GM18870 (cell line): ENCODE measurements at regions not wholly inside any gene's neighbourhood (a gene's known extent, or its start where the extent isn't known, plus 50 kb on each side); places are given as distances from the start of the nearest gene placed in this dataset.

ENCODE experiments used
- ATAC-seq: cut with Tn5 transposase; IDR thresholded peaks from one replicate; pipeline ENCODE4 v1.9.1; 2021; ENCODE audit warnings: moderate library complexity; ENCODE audit not compliant: unreplicated experiment

DNA sequence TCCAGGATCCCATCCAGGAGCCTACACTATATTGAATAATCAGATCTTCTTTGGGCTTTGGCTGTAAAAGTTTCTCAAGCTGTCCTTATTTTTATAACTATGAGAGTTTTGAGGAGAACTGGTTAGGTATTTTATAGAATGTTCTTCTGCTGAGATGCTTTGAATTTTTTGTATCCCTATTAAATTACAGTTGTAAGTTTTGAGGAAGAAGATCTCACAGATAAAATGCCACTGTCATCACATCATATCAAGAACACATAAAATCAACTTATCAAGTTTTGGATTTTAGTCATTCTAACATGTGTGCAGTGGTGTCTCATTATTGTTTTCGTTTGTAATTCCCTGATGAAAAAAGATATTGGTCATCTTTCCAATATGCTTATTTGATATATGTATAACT is 260.2 kb upstream of the COL3A1 start:
- no peak for ATAC-seq

DNA sequence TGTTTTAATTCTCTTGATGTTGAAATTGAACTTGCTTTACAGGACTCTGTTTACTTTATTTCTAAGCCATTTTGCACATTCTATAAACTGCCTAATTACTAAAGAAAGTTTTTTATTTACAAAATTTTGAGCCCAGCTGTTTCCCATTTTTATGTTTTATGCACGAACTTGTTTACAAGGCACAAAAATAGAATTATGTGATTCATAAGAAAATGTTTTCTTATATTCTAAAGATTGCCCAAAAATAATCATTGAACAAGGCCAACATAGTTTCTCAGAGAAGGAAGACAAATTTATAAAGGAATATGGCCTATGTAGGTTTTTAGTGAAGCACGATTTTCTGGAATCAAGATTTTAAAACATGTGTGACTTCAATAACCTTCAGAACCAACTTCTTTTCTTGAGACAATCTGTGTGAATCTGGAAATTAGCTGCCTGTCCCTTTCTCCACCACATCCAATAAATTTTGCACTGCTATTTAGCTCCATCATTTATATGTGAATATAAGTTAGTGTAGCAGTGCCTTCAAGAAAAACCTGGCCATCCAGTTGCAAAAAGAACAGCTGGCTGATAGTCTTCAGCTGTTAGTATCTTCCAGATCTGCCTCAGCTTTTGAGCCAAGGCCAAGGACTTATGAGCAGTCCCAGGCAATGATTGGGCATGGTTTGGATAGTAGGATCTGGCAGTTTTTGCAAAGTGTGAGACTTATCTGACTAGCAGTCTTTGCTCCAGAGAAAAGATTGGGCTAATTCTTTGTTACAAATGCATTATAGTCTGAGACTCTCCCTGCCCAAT is 253.2 kb upstream of the COL3A1 start:
- ATAC-seq: no peak

DNA sequence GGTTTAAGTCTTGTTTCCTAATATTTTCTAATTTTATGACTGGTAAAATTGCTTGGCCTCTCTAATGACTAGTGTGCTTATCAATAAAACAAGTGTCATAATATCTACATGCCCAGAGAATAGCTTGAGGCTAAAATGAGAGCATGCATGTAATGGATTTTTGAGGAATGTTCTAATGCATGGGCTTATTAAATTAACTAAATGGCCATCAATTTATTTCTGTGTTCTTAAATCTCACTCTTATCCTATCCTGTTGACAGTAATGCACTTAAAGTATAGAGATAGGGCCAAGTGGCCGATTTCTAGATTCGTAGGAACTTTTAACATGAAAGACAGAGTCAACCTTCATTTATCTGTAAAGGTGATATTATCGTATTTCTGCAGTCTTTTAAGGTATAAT is 252.4 kb upstream of the COL3A1 start:
- ATAC-seq: no peak

DNA sequence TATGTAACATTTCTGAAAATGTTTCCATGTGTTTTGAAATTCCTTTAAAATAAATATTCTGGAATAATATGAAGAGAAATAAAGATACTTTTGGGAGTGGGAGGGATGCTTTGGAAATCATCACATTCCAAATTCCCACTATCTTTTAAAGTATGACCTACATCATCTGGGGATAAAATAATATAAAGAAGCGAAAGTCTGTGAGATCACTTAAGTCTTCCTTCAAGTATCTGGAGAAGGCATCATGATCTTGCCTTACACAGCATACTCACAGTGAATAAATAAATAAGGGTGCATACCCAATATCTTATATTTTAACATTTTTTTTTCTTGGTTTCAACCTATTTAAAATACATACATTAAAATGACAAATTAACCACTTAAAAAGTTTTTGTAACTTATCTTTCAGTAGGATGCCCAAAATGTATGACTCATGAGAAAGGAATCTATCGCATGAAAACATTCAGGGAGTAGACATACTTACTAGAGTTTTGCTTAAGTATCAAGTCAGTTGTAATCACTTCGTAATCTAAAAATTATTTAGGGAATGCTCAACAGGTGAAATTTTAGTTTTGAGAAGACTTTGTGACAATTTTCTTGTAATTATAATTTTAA is 248.3 kb upstream of the COL3A1 start:
- no peak for ATAC-seq

DNA sequence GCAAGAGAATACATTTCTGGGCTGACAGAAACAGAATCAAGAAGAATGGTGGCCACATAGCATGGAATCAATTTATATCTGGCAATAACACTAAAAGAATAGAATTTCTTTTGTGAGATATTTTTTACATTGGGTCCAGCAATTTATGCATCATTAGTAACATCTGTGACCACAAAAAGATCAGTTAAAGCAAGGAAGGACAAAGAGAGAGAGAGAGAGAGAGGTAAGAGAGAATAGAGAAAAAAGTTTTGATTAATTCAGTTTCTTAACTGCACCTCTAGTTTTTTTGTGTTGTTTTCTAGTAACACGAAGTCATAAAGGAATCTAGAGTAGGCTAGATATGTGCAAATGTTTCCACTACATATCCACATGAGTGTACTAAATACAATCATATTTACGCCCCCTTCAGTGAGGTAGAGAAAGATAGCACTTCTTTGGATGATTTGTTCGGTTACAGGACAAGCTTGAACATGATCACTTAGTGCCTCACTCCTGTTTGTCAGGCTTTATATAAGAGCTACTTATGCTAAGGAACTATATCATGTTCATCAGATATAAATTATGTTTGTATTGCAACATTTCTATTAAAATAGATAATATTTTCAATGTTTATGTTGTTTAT is 247.4 kb upstream of the COL3A1 start:
- no peak for ATAC-seq

DNA sequence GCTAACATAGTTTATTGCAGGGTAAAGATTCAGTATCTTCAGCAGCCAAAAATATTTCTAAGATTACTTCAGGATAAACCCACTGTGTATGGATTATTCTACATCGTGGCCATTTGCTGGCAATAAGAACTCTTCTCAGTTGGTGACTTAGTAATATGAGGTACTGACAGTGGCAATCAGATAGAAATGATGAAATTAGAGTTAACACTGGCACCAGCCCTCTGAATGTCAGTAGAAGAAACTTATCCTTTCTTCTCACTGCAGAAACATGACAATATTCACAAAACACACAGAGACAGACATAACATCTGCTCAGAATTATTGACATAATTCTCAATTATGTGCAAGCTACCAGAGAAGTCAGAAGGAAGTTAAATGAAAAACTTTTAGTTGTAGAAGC is 246.3 kb upstream of the COL3A1 start:
- no peak for ATAC-seq

DNA sequence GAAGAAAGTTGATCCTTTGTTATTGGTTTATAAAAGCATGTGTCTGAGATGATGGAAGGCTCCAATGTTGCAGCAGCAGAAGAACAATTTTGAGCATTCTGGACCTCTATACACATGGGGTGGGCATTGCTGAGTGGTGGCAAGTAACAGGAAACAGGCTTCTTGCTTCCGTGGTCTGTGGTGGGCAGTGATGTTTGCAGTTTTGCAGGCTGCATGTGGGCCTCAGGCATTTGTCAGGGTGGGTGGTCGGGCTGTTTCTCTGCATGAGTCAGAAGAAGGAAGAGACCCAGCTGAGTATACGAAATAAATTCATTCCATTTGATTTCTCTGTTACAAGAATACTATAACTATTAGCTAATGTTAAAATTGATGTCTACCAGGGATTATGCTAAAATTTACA is 239.5 kb upstream of the COL3A1 start:
- no peak for ATAC-seq

DNA sequence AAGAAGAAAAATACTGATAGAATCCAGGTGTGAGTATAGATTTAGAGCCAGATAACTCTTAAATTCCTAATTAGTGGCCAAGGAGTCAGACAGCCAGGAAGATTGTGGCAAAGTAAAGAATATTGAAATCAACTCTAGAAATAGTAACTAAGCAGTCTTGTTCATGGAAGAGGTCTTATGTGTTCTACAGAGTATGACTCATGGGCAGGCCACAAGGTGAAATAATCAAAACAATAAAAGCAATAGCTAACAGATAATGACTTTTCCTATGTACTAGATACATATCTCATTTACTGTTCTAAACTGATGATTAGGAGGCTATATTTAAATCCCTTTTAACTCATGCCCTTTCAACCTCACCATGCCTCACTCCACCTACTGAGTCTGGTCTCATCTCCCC is 227.4 kb upstream of the COL3A1 start:
- no peak for ATAC-seq

DNA sequence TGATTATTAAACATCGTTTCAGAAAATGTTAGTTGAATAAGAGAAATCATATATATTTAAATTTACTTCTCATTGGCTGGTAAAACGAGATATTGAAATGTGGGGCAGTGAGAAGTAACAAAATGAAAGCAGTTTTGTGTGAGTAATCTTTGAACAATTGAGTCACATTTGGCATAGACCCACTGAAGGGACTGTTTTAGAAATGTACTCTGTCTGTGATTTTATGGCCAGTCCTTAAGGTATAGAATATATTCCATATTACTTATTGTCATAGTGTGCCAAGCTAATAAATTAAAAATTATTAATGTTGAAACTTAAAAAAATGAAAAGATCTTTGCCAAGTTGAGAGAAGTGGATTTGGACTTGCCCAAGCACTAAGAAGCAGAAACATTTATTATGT is 222.4 kb upstream of the COL3A1 start:
- ATAC-seq: no peak

DNA sequence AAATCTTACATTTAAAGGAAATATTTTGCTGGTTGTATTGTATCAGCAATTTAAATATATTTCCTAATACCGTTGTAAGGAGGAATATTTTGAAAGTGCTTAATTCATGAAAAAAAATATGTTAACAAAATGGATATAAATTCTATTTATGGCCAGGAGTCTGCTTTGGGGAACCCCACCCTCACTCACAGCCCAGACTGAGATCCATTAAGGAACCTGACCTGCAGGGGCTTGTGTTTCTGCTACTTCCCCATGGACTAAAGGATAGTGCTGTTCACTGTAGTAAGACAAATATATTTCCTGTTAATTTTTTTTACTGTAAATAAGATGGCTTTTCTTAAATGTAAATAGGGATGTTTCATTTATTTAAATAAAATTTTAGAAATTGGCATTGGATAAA is 221.9 kb upstream of the COL3A1 start:
- no peak for ATAC-seq

DNA sequence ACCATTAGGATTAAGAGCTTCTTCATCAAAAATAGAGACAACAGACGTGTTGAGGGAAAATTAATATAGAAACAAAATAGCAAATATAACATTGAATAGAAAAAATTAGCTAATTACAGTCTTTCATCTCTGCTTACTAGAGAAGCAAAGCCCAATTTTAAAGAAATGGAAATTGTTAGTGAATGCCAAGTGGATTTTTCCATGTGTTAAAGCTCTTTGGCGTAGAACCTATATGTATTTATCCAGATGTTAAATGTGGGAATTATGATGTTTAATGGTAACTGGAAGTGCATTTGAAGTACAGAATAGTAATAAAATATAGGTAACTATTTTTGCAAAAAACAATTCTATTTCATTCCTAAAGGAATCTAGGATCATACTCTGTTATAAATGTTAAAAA is 212.0 kb upstream of the COL3A1 start:
- ATAC-seq: no peak

DNA sequence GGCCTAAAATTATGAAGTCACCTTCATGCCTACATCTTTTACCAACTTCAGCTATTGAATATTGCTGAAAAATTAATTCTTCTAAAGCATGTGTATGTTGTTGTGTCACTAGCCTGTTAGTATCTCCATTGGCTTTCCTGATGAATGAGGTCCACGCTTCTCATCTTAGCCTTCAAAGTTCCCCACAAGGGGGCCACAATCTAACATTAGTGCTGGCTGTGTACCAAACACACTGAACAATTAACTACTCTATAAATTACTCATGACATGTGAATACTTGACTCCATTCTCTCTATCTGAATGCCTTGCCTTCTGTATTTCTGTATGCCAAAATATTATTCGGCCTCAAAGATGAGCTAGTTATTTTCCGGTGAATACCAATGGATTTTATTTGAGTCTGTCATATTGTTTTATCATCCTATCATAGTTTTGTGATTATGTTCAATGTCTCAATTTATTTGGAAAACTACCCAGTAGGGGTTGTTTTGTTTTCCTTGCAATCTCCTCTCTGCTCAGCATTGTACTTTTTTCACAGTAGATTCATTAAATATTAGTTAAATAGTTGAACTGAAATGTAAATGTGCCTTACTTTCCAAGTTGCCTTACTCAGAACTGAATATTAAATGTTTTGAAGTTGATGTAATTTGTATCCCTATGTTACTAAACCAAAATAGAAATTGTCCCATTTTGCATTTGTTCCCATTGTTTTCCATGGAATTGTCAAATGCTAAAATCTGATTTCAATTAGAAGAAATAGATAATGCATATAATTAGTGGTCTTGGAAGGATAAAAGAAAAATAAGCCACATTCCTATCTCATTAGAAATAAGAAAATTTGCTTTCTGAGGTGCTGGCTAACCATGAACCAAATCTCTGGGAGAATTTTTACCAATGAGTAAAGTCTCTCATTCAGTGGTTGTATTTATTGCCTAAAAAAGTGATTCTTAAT is 208.4 kb upstream of the COL3A1 start:
- peak; percentile 87 for ATAC-seq

DNA sequence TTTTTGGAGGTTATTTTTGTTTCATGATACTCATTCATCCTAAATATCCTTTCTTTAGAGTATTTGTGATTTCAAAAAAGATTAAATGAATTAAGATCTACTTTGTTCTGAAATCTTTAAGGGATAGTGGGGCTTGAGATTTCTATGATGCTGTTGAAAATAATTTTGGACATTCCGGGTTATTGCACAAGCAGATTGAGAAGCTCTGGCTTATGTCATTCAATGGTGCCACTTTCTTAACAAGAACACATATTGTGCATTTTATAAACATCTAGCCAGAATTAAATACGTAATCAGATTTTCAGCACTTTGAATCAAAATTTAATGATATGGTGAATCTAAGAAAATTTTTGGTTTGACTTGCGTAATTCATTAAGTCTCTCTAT is 207.7 kb upstream of the COL3A1 start:
- ATAC-seq: no peak

DNA sequence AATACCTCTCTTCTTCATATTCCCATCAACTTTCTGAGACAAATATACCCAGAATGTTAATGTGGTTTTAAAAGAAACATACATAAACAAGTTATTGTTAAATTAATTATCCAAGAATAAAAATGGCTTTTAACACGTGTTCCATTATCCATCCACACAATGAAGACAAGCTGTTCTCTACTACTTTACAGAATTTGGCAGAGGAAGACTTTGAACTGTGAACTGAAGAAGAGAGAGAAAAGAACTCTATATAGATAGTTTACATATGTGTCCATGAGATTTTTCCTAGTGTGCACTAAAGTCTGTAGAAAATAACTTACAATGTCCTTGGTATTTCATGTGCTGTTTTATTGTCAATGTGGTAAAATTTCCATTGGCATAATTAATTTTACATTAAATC is 207.0 kb upstream of the COL3A1 start:
- no peak for ATAC-seq

DNA sequence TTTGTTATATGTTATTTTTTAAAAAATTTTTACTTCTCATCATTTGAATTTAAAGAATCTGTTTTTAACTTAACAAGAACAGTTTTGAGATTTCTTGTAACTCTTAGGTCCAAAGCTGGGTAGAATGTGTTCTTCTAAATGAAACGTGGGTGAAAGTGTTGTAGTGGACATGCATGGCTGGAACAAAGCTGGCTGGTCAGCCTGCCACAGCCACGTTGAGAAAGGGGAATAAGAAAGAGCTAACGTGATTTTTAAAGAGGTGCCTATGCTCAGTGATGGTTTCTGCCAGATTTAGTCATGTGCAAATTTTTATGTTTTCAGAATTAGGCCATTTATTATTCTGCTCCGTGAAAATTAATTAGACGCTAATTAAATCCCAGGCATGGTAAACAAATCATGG is 203.9 kb upstream of the COL3A1 start:
- no peak for ATAC-seq

DNA sequence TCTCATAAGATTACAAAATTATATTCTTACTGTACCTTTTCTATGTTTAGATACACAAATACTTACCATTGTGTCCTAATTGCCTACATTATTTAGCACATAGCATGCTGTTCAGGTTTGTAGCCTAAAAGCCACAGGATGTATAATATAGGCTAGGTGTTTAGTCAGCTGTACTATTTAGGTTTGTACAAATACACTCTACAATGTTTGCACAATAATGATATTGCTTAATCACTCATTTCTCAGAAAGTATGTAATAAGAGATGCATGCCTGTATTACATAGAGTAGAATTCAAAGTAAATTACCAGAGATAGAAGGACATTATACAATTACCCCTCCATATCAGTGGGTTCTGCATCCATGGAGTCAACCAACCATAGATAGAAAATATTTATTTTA is 201.1 kb upstream of the COL3A1 start:
- ATAC-seq: no peak

DNA sequence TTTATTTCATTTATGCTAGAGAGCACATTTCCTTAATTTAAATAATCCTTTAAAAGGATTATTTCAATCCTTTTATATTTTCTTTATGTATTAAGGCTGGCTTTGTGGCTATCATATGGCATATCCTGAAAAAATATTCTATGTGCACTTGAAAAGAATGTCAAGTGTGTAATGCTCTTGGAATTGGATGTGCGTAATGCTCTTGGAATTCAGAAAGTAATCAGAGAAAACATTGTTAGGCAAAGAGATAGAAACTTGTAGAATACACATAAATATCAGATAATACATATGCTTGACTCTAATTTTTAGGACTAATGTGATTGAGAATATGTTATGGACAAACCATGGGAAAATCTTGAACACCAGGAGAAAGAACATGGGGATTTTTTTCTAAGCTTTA is 197.5 kb upstream of the COL3A1 start:
- ATAC-seq: no peak

DNA sequence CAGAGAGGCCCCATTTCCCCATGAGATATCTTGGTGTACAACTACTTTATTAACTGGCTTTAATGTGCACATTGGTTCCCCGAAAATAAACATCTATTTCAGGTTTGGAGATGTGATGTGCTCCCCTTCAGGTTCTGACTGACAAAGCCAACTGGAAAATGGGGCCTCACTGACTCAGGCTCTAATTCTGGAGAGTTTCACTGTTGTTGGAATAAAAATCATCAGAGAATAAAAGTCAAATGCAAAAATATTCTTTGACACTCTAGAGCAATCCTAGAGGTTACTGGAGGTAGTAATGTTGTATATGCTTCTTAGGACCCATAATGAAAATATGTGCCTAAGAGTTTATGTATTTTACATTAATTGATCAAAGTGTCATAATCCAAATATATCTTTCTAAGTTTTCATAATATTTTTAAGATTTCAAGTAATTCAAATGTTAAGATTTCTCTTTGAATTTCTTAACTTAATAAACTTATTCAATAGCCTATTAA is 189.9 kb upstream of the COL3A1 start:
- ATAC-seq: no peak

DNA sequence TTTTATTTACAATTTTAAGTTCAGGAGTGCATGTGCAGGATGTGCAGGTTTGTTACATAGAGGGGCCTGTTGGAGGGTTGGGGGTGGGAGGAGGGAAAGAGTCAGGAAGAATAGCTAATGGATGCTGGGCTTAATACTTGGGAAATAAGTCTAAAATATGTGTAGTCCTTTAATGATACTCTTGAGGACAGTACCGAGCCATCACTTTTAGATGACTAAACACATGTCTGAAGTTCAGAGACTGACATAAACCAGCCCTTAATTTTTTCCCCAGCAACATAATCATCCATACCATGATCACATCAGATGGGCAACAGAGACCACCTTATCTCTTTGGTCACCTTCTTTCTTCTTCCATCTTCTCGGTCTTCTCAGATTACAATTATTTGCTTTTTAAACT is 189.1 kb upstream of the COL3A1 start:
- no peak for ATAC-seq

DNA sequence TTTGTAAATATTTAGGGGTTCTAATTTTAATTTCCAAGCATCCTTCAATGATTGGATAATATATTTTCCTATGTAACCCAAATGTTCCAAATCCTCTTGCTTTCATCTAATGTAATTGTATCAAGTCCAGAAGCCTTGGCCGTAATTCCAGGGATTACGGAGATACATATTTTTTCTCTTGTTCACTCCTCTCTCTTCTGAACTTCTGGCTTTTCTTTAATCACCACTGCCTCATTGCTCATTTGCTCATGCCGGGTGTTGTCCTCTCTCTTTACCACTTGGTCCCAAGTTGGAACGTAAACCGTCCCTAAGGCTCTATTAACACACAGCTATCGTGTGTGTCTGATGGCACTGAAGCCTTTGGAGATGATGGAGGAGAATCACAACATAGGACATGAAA is 188.7 kb upstream of the COL3A1 start:
- ATAC-seq: no peak

DNA sequence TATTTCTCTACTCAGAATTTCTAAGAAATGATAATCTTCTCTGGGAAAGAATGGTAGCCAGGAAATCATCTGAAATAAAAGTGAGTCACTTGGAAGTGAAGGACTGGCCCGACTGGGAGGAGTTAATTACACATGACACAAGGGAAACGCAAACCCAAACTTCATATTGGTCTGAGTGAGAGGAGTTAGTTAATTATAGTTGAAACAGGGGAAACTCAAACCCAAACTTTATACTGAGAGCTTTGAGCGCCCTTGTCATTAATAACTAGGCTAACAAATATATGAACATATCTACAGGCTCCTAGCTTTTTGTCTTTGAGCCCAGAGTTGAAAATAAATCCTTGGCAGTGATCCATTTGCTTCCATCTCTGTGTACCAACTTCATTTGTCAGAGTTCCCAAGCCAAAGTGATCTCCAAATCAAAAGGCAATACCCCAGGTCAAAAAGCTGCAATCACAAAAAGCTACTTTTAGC is 187.8 kb upstream of the COL3A1 start:
- ATAC-seq: no peak
